ENCODE measurements at regions not wholly inside any gene's neighbourhood (a gene's known extent, or its start where the extent isn't known, plus 50 kb on each side); places are given as distances from the start of the nearest gene placed in this dataset.

- Histone ChIP-seq H3K4me2 (ENCODE audit: low read length) (no peak overlapping the region), H2AFZ (ENCODE audit: low read depth, low read length, poor library complexity, severe bottlenecking) (no peak overlapping the region), H3K4me1 (ENCODE audit: control insufficient read depth in 1 of 2, insufficient read depth in 2 of 2, low read length in 2 of 2) (no peaks in the 10 kb centered on the region), H4K20me1 (ENCODE audit: insufficient read depth) (no peaks in the 10 kb centered on the region), H3K36me3 (ENCODE audit: control insufficient read depth in 1 of 2, insufficient read depth in 2 of 2, low read length in 2 of 2) (no peaks in the 10 kb centered on the region), H3K27ac (ENCODE audit: low read depth, low read length) (no peak overlapping the region), H3K9me3 (ENCODE audit: control insufficient read depth in 1 of 2, insufficient read depth in 1 of 2, low read depth in 1 of 2, low read length in 2 of 2) (no peaks in the 10 kb centered on the region; a peak in 1 of 4 replicates), H3K9me2 (ENCODE audit: insufficient read depth) (no peaks in the 10 kb centered on the region), H3K27me3 (ENCODE audit: insufficient read depth, low read length) (no peaks in the 10 kb centered on the region), H3K9ac (ENCODE audit: low read length) (no peak overlapping the region), H3K79me2 (ENCODE audit: insufficient read depth, low read length) (no peaks in the 10 kb centered on the region), H3K4me3 (replicated peaks in 1 of 2; ENCODE audit: low read depth in 1 of 2, low read length in 2 of 2) (no peak overlapping the region)
- TF ChIP-seq POLR2AphosphoS5 (IDR thresholded peaks at IDR 0.05; ENCODE audit: low read depth, low read length) (no peak), ZFX (IDR thresholded peaks at IDR 0.05) (no peak), SRF (IDR thresholded peaks at IDR 0.05; ENCODE audit: low read depth) (no peak), SP1 (IDR thresholded peaks at IDR 0.05; ENCODE audit: low read depth) (no peak), CTCF (IDR thresholded peaks at IDR 0.05 in 2 of 3, conservative IDR thresholded peaks at IDR 0.05 in 1 of 3; ENCODE audit: borderline replicate concordance in 1 of 3, insufficient read depth in 1 of 3, low read depth in 2 of 3, low read length in 2 of 3) (no peak), YY1 (IDR thresholded peaks at IDR 0.05; ENCODE audit: extremely low read depth, insufficient replicate concordance, low read depth, low read length) (no peak)
- no TSS peak for BruUV-seq (replicated peaks)
- no peak for ATAC-seq
- no peak for DNase-seq (ENCODE audit: low read depth, low spot score)
- intact Hi-C loops (cut with micrococcal nuclease): no loop called here
- ChIA-PET RAD21 (ENCODE audit: low non-redundant PET in 1 of 2, low total read pairs in 2 of 2, uncharacterized antibody in 2 of 2, unreplicated experiment in 2 of 2) (no interaction called here), CTCF (no interaction called here), POLR2A (no interaction called here)
These were observed 279.4 kb upstream of the GRIA1 start for GRCh38 chr5:153211076-153211475.

GRCh38 chr5:153212471-153212870 lies 278.0 kb upstream of the GRIA1 start:
- no peak for TF ChIP-seq JUND (IDR thresholded peaks at IDR 0.05)
- TF ChIP-seq EZH2phosphoT487 (IDR thresholded peaks at IDR 0.05; ENCODE audit: borderline replicate concordance): no peak
- TF ChIP-seq SRF (IDR thresholded peaks at IDR 0.05; ENCODE audit: low read depth): no peak
- no peak for TF ChIP-seq YY1 (IDR thresholded peaks at IDR 0.05; ENCODE audit: extremely low read depth, insufficient replicate concordance, low read depth, low read length)
- no peak for TF ChIP-seq POLR2A (IDR thresholded peaks at IDR 0.05; ENCODE audit: borderline replicate concordance, extremely low read depth, insufficient read depth, insufficient read length)
- no peak for TF ChIP-seq TCF7L2 (IDR thresholded peaks at IDR 0.05; ENCODE audit: borderline replicate concordance, extremely low read depth, insufficient read depth, insufficient read length)
- TF ChIP-seq SIN3A (IDR thresholded peaks at IDR 0.05; ENCODE audit: low read depth): no peak
- TF ChIP-seq POLR2AphosphoS5 (IDR thresholded peaks at IDR 0.05; ENCODE audit: low read depth, low read length): no peak
- no peak for TF ChIP-seq MAX (IDR thresholded peaks at IDR 0.05)
- Histone ChIP-seq H3K27me3 (ENCODE audit: insufficient read depth, low read length) (no peaks in the 10 kb centered on the region), H3K4me1 (ENCODE audit: control insufficient read depth in 1 of 2, insufficient read depth in 2 of 2, low read length in 2 of 2) (no peaks in the 10 kb centered on the region), H3K27ac (ENCODE audit: low read depth, low read length) (no peak overlapping the region), H3K9me3 (ENCODE audit: control insufficient read depth in 1 of 2, insufficient read depth in 1 of 2, low read depth in 1 of 2, low read length in 2 of 2) (no peaks in the 10 kb centered on the region; a peak in 1 of 4 replicates), H3K9ac (ENCODE audit: low read length) (no peak overlapping the region), H3K79me2 (ENCODE audit: insufficient read depth, low read length) (no peaks in the 10 kb centered on the region), H2AFZ (ENCODE audit: low read depth, low read length, poor library complexity, severe bottlenecking) (no peak overlapping the region), H3K4me3 (replicated peaks in 1 of 2; ENCODE audit: low read depth in 1 of 2, low read length in 2 of 2) (no peak overlapping the region), H3K4me2 (ENCODE audit: low read length) (no peak overlapping the region), H4K20me1 (ENCODE audit: insufficient read depth) (no peaks in the 10 kb centered on the region), H3K36me3 (ENCODE audit: control insufficient read depth in 1 of 2, insufficient read depth in 2 of 2, low read length in 2 of 2) (no peaks in the 10 kb centered on the region), H3K9me2 (ENCODE audit: insufficient read depth) (no peaks in the 10 kb centered on the region)
- no TSS peak for BruUV-seq (replicated peaks)
- intact Hi-C loops (cut with micrococcal nuclease): no loop called here
- CTCF ChIA-PET: no interaction called here
- POLR2A ChIA-PET: no interaction called here
- DNase-seq (ENCODE audit: low read depth, low spot score) (no peak), ATAC-seq (no peak)
- RAD21 ChIA-PET (ENCODE audit: low non-redundant PET in 1 of 2, low total read pairs in 2 of 2, uncharacterized antibody in 2 of 2, unreplicated experiment in 2 of 2): no interaction called here
